GM19238 (cell line): ENCODE measurements at regions not wholly inside any gene's neighbourhood (a gene's known extent, or its start where the extent isn't known, plus 50 kb on each side); places are given as distances from the start of the nearest gene placed in this dataset.

Experiments used
- DNase-seq: peaks from one replicate; pipeline ENCODE4 v3.0.0; 2011; ENCODE audit warnings: low spot score; ENCODE audit not compliant: insufficient read length

- no peak for DNase-seq
Measured at GRCh38 chr3:150072576-150072975, 101.9 kb upstream of the PFN2 start.

- no peak for DNase-seq
Measured at GRCh38 chr3:150070271-150070670, 99.6 kb upstream of the PFN2 start.

- no peak for DNase-seq
Measured at GRCh38 chr3:150069633-150070032, 98.9 kb upstream of the PFN2 start.

- no peak for DNase-seq
Measured at GRCh38 chr3:150069154-150069527, 98.4 kb upstream of the PFN2 start.

- no peak for DNase-seq
Measured at GRCh38 chr3:150068440-150069153, 97.9 kb upstream of the PFN2 start.

GRCh38 chr3:150067561-150067960 is 96.9 kb upstream of the PFN2 start:
- no peak for DNase-seq

- no peak for DNase-seq
Measured at GRCh38 chr3:150064971-150065370, 94.3 kb upstream of the PFN2 start.

- DNase-seq: no peak
Measured at GRCh38 chr3:150063237-150063636, 92.5 kb upstream of the PFN2 start.

GRCh38 chr3:150062492-150062891 is 91.8 kb upstream of the PFN2 start:
- DNase-seq: no peak

GRCh38 chr3:150061288-150062024 is 90.8 kb upstream of the PFN2 start:
- no peak for DNase-seq

- no peak for DNase-seq
Measured at GRCh38 chr3:150059729-150060128, 89.0 kb upstream of the PFN2 start.

- DNase-seq: no peak
Measured at GRCh38 chr3:150059241-150059640, 88.5 kb upstream of the PFN2 start.

- no peak for DNase-seq
Measured at GRCh38 chr3:150057227-150057626, 86.5 kb upstream of the PFN2 start.

- DNase-seq: no peak
Measured at GRCh38 chr3:150055332-150055731, 84.6 kb upstream of the PFN2 start.

GRCh38 chr3:150054635-150055034 is 83.9 kb upstream of the PFN2 start:
- no peak for DNase-seq

GRCh38 chr3:150050510-150050909 is 79.8 kb upstream of the PFN2 start:
- DNase-seq: no peak

GRCh38 chr3:150049317-150049716 is 78.6 kb upstream of the PFN2 start:
- no peak for DNase-seq

GRCh38 chr3:150041877-150042276 is 71.2 kb upstream of the PFN2 start:
- no peak for DNase-seq

- no peak for DNase-seq
Measured at GRCh38 chr3:150040097-150040496, 69.4 kb upstream of the PFN2 start.

GRCh38 chr3:150038830-150039229 is 68.1 kb upstream of the PFN2 start:
- no peak for DNase-seq

- DNase-seq: no peak
Measured at GRCh38 chr3:150036780-150037179, 66.1 kb upstream of the PFN2 start.

GRCh38 chr3:150035910-150036612 is 65.4 kb upstream of the PFN2 start:
- DNase-seq: no peak
